Stromal cell of bone marrow (primary cell): ENCODE measurements at regions not wholly inside any gene's neighbourhood (a gene's known extent, or its start where the extent isn't known, plus 50 kb on each side); places are given as distances from the start of the nearest gene placed in this dataset.
"Not testable (repeated sequence)": the region's sequence is repeated elsewhere in the genome, so short reads cannot be mapped to it uniquely, and the experiment has no call there.

Source experiments
- DNase-seq: peaks from one replicate; pipeline ENCODE4 v3.0.0-alpha.2; 2012; ENCODE audit warnings: low read depth

- DNase-seq: no peak
Measured at GRCh38 chr13:61138857-61139256, 276.8 kb downstream of the PCDH20 start.

GRCh38 chr13:61136515-61136914 lies 279.1 kb downstream of the PCDH20 start:
- no peak for DNase-seq

GRCh38 chr13:61136093-61136492 lies 279.6 kb downstream of the PCDH20 start:
- DNase-seq: no peak

- DNase-seq: no peak
Measured at GRCh38 chr13:61135583-61135982, 280.1 kb downstream of the PCDH20 start.

GRCh38 chr13:61128850-61129645 lies 286.6 kb downstream of the PCDH20 start:
- no peak for DNase-seq

- DNase-seq: no peak
Measured at GRCh38 chr13:61123538-61124289, 291.9 kb downstream of the PCDH20 start.

GRCh38 chr13:61113140-61113658 lies 302.4 kb downstream of the PCDH20 start:
- no peak for DNase-seq

- no peak for DNase-seq
Measured at GRCh38 chr13:61111529-61111928, 304.1 kb downstream of the PCDH20 start.

- no peak for DNase-seq
Measured at GRCh38 chr13:61110732-61111131, 304.9 kb downstream of the PCDH20 start.

GRCh38 chr13:61109741-61110140 lies 305.9 kb downstream of the PCDH20 start:
- no peak for DNase-seq

GRCh38 chr13:61107989-61108388 lies 307.7 kb downstream of the PCDH20 start:
- DNase-seq: no peak

- DNase-seq: no peak
Measured at GRCh38 chr13:61095885-61096284, 319.8 kb downstream of the PCDH20 start.

- no peak for DNase-seq
Measured at GRCh38 chr13:61094865-61095264, 320.8 kb downstream of the PCDH20 start.

- not testable (repeated sequence) for DNase-seq
Measured at GRCh38 chr13:61089894-61090293, 325.8 kb downstream of the PCDH20 start.

GRCh38 chr13:61086087-61086486 lies 329.6 kb downstream of the PCDH20 start:
- DNase-seq: no peak

- no peak for DNase-seq
Measured at GRCh38 chr13:61084988-61085387, 330.7 kb downstream of the PCDH20 start.

GRCh38 chr13:61078976-61079770 lies 336.5 kb downstream of the PCDH20 start:
- no peak for DNase-seq

GRCh38 chr13:61052175-61052574 lies 363.5 kb downstream of the PCDH20 start:
- no peak for DNase-seq

- no peak for DNase-seq
Measured at GRCh38 chr13:61045251-61045650, 370.4 kb downstream of the PCDH20 start.

- DNase-seq: no peak
Measured at GRCh38 chr13:61040181-61040580, 375.5 kb downstream of the PCDH20 start.

- no peak for DNase-seq
Measured at GRCh38 chr13:61039302-61039701, 376.3 kb downstream of the PCDH20 start.

GRCh38 chr13:61036715-61037114 lies 378.9 kb downstream of the PCDH20 start:
- no peak for DNase-seq
